GM12873 (cell line): ENCODE measurements at regions not wholly inside any gene's neighbourhood (a gene's known extent, or its start where the extent isn't known, plus 50 kb on each side); places are given as distances from the start of the nearest gene placed in this dataset.

Source experiments
- TF ChIP-seq, protein P1 (sequence below): IDR thresholded peaks from 2 replicates; pipeline ENCODE4 v1.5.1; 2012; ENCODE audit warnings: low read depth, mild to moderate bottlenecking, moderate library complexity, low read length, control low read depth; ENCODE audit not compliant: insufficient read depth; ENCODE audit errors: missing control alignments

DNA sequence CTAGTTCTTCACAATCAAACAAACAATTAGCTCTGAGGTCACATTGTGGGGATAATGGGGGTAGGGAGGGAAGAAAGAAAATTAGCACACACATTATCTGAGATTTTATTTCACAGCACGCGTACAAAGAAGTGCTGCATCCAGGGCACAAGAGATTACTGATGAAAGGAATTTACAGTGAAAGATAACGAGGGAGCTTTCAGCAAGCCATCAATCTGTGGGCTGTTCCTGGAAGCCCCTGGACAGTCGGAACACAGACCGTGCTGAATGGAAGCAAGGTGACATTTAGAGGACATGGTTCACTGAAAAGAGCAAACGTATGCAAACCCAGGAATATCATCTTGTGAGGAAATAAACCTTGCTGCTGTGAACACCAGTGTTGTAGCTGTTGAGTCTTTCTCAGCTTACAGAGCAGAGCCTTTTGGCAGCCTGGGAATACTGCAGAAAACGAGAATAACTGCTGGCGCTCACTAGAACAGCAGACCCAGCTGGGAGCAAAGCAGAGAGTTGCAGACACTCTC lies 63.2 kb downstream of the SCG2 start:
- TF ChIP-seq, protein P1, sequence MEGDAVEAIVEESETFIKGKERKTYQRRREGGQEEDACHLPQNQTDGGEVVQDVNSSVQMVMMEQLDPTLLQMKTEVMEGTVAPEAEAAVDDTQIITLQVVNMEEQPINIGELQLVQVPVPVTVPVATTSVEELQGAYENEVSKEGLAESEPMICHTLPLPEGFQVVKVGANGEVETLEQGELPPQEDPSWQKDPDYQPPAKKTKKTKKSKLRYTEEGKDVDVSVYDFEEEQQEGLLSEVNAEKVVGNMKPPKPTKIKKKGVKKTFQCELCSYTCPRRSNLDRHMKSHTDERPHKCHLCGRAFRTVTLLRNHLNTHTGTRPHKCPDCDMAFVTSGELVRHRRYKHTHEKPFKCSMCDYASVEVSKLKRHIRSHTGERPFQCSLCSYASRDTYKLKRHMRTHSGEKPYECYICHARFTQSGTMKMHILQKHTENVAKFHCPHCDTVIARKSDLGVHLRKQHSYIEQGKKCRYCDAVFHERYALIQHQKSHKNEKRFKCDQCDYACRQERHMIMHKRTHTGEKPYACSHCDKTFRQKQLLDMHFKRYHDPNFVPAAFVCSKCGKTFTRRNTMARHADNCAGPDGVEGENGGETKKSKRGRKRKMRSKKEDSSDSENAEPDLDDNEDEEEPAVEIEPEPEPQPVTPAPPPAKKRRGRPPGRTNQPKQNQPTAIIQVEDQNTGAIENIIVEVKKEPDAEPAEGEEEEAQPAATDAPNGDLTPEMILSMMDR = no peak

DNA sequence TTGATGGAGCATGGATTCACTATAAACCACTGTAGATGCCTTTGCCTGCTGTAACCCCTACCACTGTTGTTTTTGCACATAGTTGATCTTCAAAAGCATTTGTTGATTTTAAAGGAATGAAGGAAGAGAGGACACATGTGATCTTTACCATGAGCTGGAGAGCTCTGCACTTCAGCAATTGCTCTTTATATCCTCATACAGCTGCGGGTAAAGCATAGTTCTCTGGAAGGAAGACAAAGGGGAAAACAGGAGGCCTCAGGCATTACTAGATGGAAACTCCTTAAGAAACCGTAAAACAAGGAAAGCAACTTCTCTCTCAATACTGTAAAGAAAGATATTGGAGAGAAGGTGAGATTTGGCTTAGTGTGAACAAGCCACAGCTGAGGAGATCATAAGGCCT lies 60.6 kb downstream of the SCG2 start:
- TF ChIP-seq, protein P1 = no peak

DNA sequence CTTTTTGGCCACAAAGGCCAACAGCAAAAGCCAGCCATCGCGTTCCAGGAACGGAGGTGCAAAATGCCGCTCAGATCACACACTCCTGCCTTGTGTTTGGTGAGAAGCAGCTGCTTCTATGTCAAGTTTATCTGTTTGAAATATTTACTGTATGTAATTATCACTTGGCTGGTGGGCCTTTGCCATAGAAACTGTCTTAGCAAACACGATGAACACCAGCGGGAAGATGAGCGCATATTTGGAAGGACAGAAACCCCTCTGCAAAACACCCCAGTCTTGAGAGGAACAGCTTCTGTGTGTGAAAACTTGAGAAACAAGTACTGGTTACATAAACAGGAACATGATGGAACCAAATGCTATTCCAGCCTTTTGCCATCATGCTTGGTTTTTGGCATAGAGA lies 59.7 kb downstream of the SCG2 start:
- TF ChIP-seq, protein P1 = no peak

- TF ChIP-seq, protein P1 = no peak
These were observed 56.8 kb downstream of the SCG2 start for GRCh38 chr2:223545406-223545805.

- TF ChIP-seq, protein P1 = no peak
These were observed 56.3 kb downstream of the SCG2 start for GRCh38 chr2:223545830-223546229.
